ENCODE measurements at regions not wholly inside any gene's neighbourhood (a gene's known extent, or its start where the extent isn't known, plus 50 kb on each side); places are given as distances from the start of the nearest gene placed in this dataset.

- TF ChIP-seq CTCF (IDR thresholded peaks at IDR 0.05; ENCODE audit: insufficient read depth, low read depth, low read length) = no peak
- TF ChIP-seq EZH2 (IDR thresholded peaks at IDR 0.05; ENCODE audit: insufficient read depth, low read length) = no peak
These were observed 762.4 kb upstream of the SLC35B3 start for GRCh38 chr6:9197726-9198125.
